DND-41 (cell line): ENCODE measurements at regions not wholly inside any gene's neighbourhood (a gene's known extent, or its start where the extent isn't known, plus 50 kb on each side); places are given as distances from the start of the nearest gene placed in this dataset.

Source experiments
- ATAC-seq: fragments of 200-7000 bp; cut with Tn5 transposase; 3 replicates; pipeline ENCODE4 v1.9.1; 2021; ENCODE audit warnings: low read depth; ENCODE audit not compliant: insufficient read depth
- DNase-seq: peaks from one replicate; pipeline ENCODE4 v3.0.0-alpha.2; 2020
- H2AFZ ChIP-seq: 2 replicates; pipeline ENCODE4 v1.6.0; 2012; ENCODE audit warnings: low read depth, low read length
- H3K27ac ChIP-seq: 2 replicates; pipeline ENCODE4 v1.5.1; 2012; ENCODE audit warnings: low read length, inconsistent platforms
- H3K27me3 ChIP-seq: fragments of 200-600 bp; sonication (generic); 2 replicates; pipeline ENCODE4 v1.6.0; 2012; ENCODE audit warnings: low read length, mild to moderate bottlenecking, inconsistent platforms; ENCODE audit not compliant: insufficient read depth, poor library complexity
- H3K36me3 ChIP-seq: 2 replicates; pipeline ENCODE4 v1.5.1; 2012; ENCODE audit warnings: low read length, inconsistent platforms; ENCODE audit not compliant: insufficient read depth
- H3K4me1 ChIP-seq: 2 replicates; pipeline ENCODE4 v1.5.1; 2012; ENCODE audit warnings: mild to moderate bottlenecking, low read length; ENCODE audit not compliant: insufficient read depth
- H3K4me2 ChIP-seq: 2 replicates; pipeline ENCODE4 v1.6.0; 2012; ENCODE audit warnings: mild to moderate bottlenecking, moderate library complexity, low read length, inconsistent platforms; ENCODE audit not compliant: insufficient read depth
- H3K4me3 ChIP-seq, 2 experiments: fragments of 200-600 bp in 1 of 2; shearing (Covaris generic) in 1 of 2; 2 replicates each; pipeline ENCODE4 v1.5.1; 2012 to 2016; ENCODE audit warnings: inconsistent platforms in 2 of 2, low read length in 2 of 2, mild to moderate bottlenecking in 2 of 2, low read depth in 1 of 2, moderate library complexity in 1 of 2
- H3K79me2 ChIP-seq: 2 replicates; pipeline ENCODE4 v1.6.0; 2012; ENCODE audit warnings: low read length, inconsistent platforms; ENCODE audit not compliant: insufficient read depth
- H3K9ac ChIP-seq: 2 replicates; pipeline ENCODE4 v1.6.0; 2012; ENCODE audit warnings: low read depth, mild to moderate bottlenecking, inconsistent platforms, low read length, moderate library complexity
- H3K9me3 ChIP-seq: 2 replicates; pipeline ENCODE4 v1.5.1; 2012; ENCODE audit warnings: low read length, moderate library complexity, mild to moderate bottlenecking, inconsistent platforms; ENCODE audit not compliant: insufficient read depth, severe bottlenecking
- H4K20me1 ChIP-seq: 2 replicates; pipeline ENCODE4 v1.6.0; 2012; ENCODE audit warnings: low read length; ENCODE audit not compliant: insufficient read depth
- CTCF ChIP-seq: IDR thresholded peaks from 2 replicates; pipeline ENCODE4 v1.5.1; 2012; ENCODE audit warnings: borderline replicate concordance, low read length, moderate library complexity, mild to moderate bottlenecking; ENCODE audit not compliant: poor library complexity, severe bottlenecking; ENCODE audit errors: extremely low read depth
- EZH2 ChIP-seq: IDR thresholded peaks from 3 replicates; pipeline ENCODE4 v1.6.1; 2012; ENCODE audit warnings: borderline replicate concordance, low read depth, mild to moderate bottlenecking, moderate library complexity, low read length, inconsistent platforms; ENCODE audit not compliant: severe bottlenecking

GRCh38 chr2:219714681-219715400, 87.4 kb downstream of the SLC4A3 start:
- H3K9ac ChIP-seq = no peak overlapping the region
- H3K36me3 ChIP-seq = no peaks in the 10 kb centered on the region
- H3K9me3 ChIP-seq = no peaks in the 10 kb centered on the region
- TF ChIP-seq CTCF (no peak), EZH2 (no peak)
- no peak overlapping the region for H3K4me2 ChIP-seq
- no peak overlapping the region for H3K27ac ChIP-seq
- no peaks in the 10 kb centered on the region for H3K27me3 ChIP-seq
- no peak overlapping the region for H3K4me3 ChIP-seq
- no peak overlapping the region for H2AFZ ChIP-seq
- ATAC-seq (no peak), DNase-seq (no peak)
- H3K4me1 ChIP-seq = no peaks in the 10 kb centered on the region
- H4K20me1 ChIP-seq = no peaks in the 10 kb centered on the region
- H3K79me2 ChIP-seq = no peaks in the 10 kb centered on the region

GRCh38 chr2:219718066-219718465, 90.6 kb downstream of the SLC4A3 start:
- H3K27ac ChIP-seq = no peak overlapping the region
- TF ChIP-seq EZH2 = no peak
- no peak for TF ChIP-seq CTCF
- H3K9me3 ChIP-seq = no peaks in the 10 kb centered on the region
- H3K4me3 ChIP-seq = no peak overlapping the region
- H3K4me1 ChIP-seq = no peaks in the 10 kb centered on the region
- no peaks in the 10 kb centered on the region for H4K20me1 ChIP-seq
- H3K36me3 ChIP-seq = no peaks in the 10 kb centered on the region
- H3K4me2 ChIP-seq = no peak overlapping the region
- no peaks in the 10 kb centered on the region for H3K27me3 ChIP-seq
- no peak overlapping the region for H3K9ac ChIP-seq
- no peaks in the 10 kb centered on the region for H3K79me2 ChIP-seq
- no peak overlapping the region for H2AFZ ChIP-seq
- no peak for DNase-seq
- no peak for ATAC-seq

GRCh38 chr2:219719521-219719920, 92.1 kb downstream of the SLC4A3 start:
- no peaks in the 10 kb centered on the region for H3K9me3 ChIP-seq
- DNase-seq (no peak), ATAC-seq (no peak)
- TF ChIP-seq EZH2 (no peak), CTCF (no peak)
- no peak overlapping the region for H3K9ac ChIP-seq
- no peak overlapping the region for H2AFZ ChIP-seq
- no peaks in the 10 kb centered on the region for H3K27me3 ChIP-seq
- no peak overlapping the region for H3K4me2 ChIP-seq
- no peaks in the 10 kb centered on the region for H3K36me3 ChIP-seq
- no peaks in the 10 kb centered on the region for H3K4me1 ChIP-seq
- H3K4me3 ChIP-seq = no peak overlapping the region
- H3K79me2 ChIP-seq = no peaks in the 10 kb centered on the region
- H3K27ac ChIP-seq = no peak overlapping the region
- H4K20me1 ChIP-seq = no peaks in the 10 kb centered on the region

GRCh38 chr2:219720956-219721355, 93.5 kb downstream of the SLC4A3 start:
- Histone ChIP-seq H3K27me3 (no peaks in the 10 kb centered on the region), H3K27ac (no peak overlapping the region), H4K20me1 (no peaks in the 10 kb centered on the region), H3K4me3 (no peak overlapping the region), H3K9me3 (no peaks in the 10 kb centered on the region), H2AFZ (no peak overlapping the region), H3K4me1 (no peaks in the 10 kb centered on the region), H3K79me2 (no peaks in the 10 kb centered on the region), H3K4me2 (no peak overlapping the region), H3K36me3 (no peaks in the 10 kb centered on the region), H3K9ac (no peak overlapping the region)
- ATAC-seq (no peak), DNase-seq (no peak)
- TF ChIP-seq CTCF (no peak), EZH2 (no peak)
